Thyroid gland (tissue), 4 donors: ENCODE measurements at regions not wholly inside any gene's neighbourhood (a gene's known extent, or its start where the extent isn't known, plus 50 kb on each side); places are given as distances from the start of the nearest gene placed in this dataset.

Source experiments
- POLR2A ChIP-seq, 2 donors: fragments of 450-650 bp; IDR thresholded peaks; one replicate each; pipeline ENCODE4 v1.6.1; 2017; ENCODE audit warnings: antibody characterized with exemption in 2 of 2, mild to moderate bottlenecking in 2 of 2, moderate library complexity in 1 of 2
- TF ChIP-seq, protein P1 (sequence below), 6 experiments: fragments of 200-600 bp in 3 of 6; fragments of 450-650 bp in 3 of 6; sonication (generic) in 3 of 6; IDR thresholded peaks; one replicate each; pipeline ENCODE4 v1.5.1; 2016 to 2019; ENCODE audit warnings: antibody characterized with exemption in 6 of 6, mild to moderate bottlenecking in 2 of 6, inconsistent platforms in 1 of 6, moderate library complexity in 1 of 6

DNA sequence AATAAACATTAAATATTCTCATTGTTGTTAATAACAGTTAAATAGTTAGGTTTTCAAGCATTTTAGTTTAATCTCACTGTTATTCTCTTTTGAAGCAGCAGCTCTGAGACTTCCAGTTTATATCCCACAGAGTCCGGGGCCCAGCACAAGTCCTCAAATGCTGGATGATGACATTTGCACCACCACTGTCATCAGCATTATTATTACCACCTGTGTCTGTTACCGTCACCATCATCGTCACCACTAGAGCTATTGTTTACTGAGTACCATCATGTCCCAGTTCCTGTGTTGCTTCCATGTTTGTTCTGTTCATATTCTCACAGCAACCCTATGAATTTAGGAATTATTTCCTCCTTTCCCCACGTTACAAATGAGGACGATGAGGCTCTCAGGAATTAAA is 169.2 kb upstream of the NR3C1 start:
- TF ChIP-seq, protein P1, sequence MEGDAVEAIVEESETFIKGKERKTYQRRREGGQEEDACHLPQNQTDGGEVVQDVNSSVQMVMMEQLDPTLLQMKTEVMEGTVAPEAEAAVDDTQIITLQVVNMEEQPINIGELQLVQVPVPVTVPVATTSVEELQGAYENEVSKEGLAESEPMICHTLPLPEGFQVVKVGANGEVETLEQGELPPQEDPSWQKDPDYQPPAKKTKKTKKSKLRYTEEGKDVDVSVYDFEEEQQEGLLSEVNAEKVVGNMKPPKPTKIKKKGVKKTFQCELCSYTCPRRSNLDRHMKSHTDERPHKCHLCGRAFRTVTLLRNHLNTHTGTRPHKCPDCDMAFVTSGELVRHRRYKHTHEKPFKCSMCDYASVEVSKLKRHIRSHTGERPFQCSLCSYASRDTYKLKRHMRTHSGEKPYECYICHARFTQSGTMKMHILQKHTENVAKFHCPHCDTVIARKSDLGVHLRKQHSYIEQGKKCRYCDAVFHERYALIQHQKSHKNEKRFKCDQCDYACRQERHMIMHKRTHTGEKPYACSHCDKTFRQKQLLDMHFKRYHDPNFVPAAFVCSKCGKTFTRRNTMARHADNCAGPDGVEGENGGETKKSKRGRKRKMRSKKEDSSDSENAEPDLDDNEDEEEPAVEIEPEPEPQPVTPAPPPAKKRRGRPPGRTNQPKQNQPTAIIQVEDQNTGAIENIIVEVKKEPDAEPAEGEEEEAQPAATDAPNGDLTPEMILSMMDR (IDR thresholded peaks at IDR 0.05) = no peak
- TF ChIP-seq POLR2A (IDR thresholded peaks at IDR 0.05) = no peak
